GM23338 (cell line): ENCODE measurements at regions not wholly inside any gene's neighbourhood (a gene's known extent, or its start where the extent isn't known, plus 50 kb on each side); places are given as distances from the start of the nearest gene placed in this dataset.

Experiments used
- ATAC-seq: fragments of 200-7000 bp; cut with Tn5 transposase; 3 replicates; pipeline ENCODE4 v1.9.1; 2020
- DNase-seq: peaks from one replicate; pipeline ENCODE4 v3.0.0-alpha.2; 2015; ENCODE audit warnings: low spot score
- H2AFZ ChIP-seq: fragments of 200-600 bp; sonication (generic); 2 replicates; pipeline ENCODE4 v1.8.0; 2016; ENCODE audit warnings: antibody characterized with exemption, mild to moderate bottlenecking, moderate library complexity
- H3F3A ChIP-seq: fragments of 200-600 bp; sonication (generic); replicated peaks from 2 replicates; pipeline ENCODE4 v1.8.0; 2017; ENCODE audit warnings: antibody characterized with exemption, mixed run types, low read depth
- H3K27ac ChIP-seq: fragments of 200-600 bp; sonication (generic); 2 replicates; pipeline ENCODE4 v1.6.1; 2016; ENCODE audit warnings: low read depth
- H3K27me3 ChIP-seq: fragments of 200-600 bp; sonication (generic); 2 replicates; pipeline ENCODE4 v1.8.0; 2016; ENCODE audit warnings: mild to moderate bottlenecking, mixed run types, moderate library complexity; ENCODE audit not compliant: insufficient read depth
- H3K36me3 ChIP-seq: fragments of 200-600 bp; sonication (generic); 2 replicates; pipeline ENCODE4 v1.8.0; 2016; ENCODE audit warnings: mild to moderate bottlenecking; ENCODE audit not compliant: insufficient read depth
- H3K4me1 ChIP-seq: fragments of 200-600 bp; sonication (generic); 2 replicates; pipeline ENCODE4 v1.8.0; 2016; ENCODE audit warnings: mild to moderate bottlenecking, moderate library complexity; ENCODE audit not compliant: insufficient read depth
- H3K4me2 ChIP-seq: fragments of 200-600 bp; sonication (generic); 2 replicates; pipeline ENCODE4 v1.7.1; 2017; ENCODE audit warnings: mixed run types
- H3K4me3 ChIP-seq: fragments of 200-600 bp; sonication (generic); 2 replicates; pipeline ENCODE4 v1.6.1; 2016; ENCODE audit warnings: mixed run types
- H3K79me2 ChIP-seq: fragments of 200-600 bp; sonication (generic); replicated peaks from 2 replicates; pipeline ENCODE4 v1.8.0; 2017; ENCODE audit warnings: mild to moderate bottlenecking; ENCODE audit not compliant: insufficient read depth
- H3K9me2 ChIP-seq: fragments of 200-600 bp; sonication (generic); 2 replicates; pipeline ENCODE4 v1.8.0; 2017; ENCODE audit not compliant: insufficient read depth
- H4K20me1 ChIP-seq: fragments of 200-600 bp; sonication (generic); replicated peaks from 2 replicates; pipeline ENCODE4 v1.8.0; 2017; ENCODE audit warnings: mild to moderate bottlenecking; ENCODE audit not compliant: insufficient read depth
- H3K27ac Mint-ChIP-seq: 2 replicates; pipeline ENCODE4 v1.8.0; 2020; ENCODE audit warnings: inconsistent platforms, mild to moderate bottlenecking, moderate library complexity, mixed read lengths
- H3K27me3 Mint-ChIP-seq: 3 replicates; pipeline ENCODE4 v1.8.0; 2022; ENCODE audit warnings: low read depth, mild to moderate bottlenecking, moderate library complexity, mixed read lengths, inconsistent platforms; ENCODE audit not compliant: insufficient read depth, poor library complexity
- H3K36me3 Mint-ChIP-seq: 3 replicates; pipeline ENCODE4 v1.8.0; 2021; ENCODE audit warnings: low read depth, mild to moderate bottlenecking, inconsistent platforms, moderate library complexity, mixed read lengths
- H3K4me1 Mint-ChIP-seq: 3 replicates; pipeline ENCODE4 v1.8.0; 2020; ENCODE audit warnings: mild to moderate bottlenecking, inconsistent platforms, mixed read lengths
- H3K4me3 Mint-ChIP-seq: 3 replicates; pipeline ENCODE4 v1.8.0; 2021; ENCODE audit warnings: moderate library complexity, mild to moderate bottlenecking, inconsistent platforms, mixed read lengths
- H3K9me3 Mint-ChIP-seq: 3 replicates; pipeline ENCODE4 v1.8.0; 2020; ENCODE audit warnings: moderate library complexity, mild to moderate bottlenecking, inconsistent platforms, mixed read lengths
- CREB1 ChIP-seq: fragments of 250-450 bp; sonication (Bioruptor Pico); IDR thresholded peaks from 2 replicates; pipeline ENCODE4 v1.5.0; 2020; ENCODE audit warnings: low read depth, mild to moderate bottlenecking, moderate library complexity
- CTCF ChIP-seq, 2 experiments: fragments of 200-600 bp in 1 of 2; sonication (generic) in 1 of 2; conservative IDR thresholded peaks; 2 replicates each; pipeline versions ENCODE4 v1.5.1 to v1.6.1; 2016 to 2017; ENCODE audit warnings: antibody characterized with exemption in 2 of 2, low read depth in 2 of 2, mild to moderate bottlenecking in 2 of 2, moderate library complexity in 1 of 2
- ETS1 ChIP-seq: IDR thresholded peaks from 2 replicates; pipeline ENCODE4 v1.6.1; 2016; ENCODE audit warnings: antibody characterized with exemption
- EZH2 ChIP-seq: fragments of 200-600 bp; sonication (generic); IDR thresholded peaks from one replicate; pipeline ENCODE4 v1.8.0; 2017; ENCODE audit warnings: antibody characterized with exemption, mild to moderate bottlenecking, low read depth; ENCODE audit not compliant: unreplicated experiment
- JUNB ChIP-seq: IDR thresholded peaks from one replicate; pipeline ENCODE4 v1.6.1; 2016; ENCODE audit warnings: antibody characterized with exemption; ENCODE audit not compliant: unreplicated experiment
- NANOG ChIP-seq: IDR thresholded peaks from 2 replicates; pipeline ENCODE4 v1.6.1; 2016; ENCODE audit warnings: antibody characterized with exemption, borderline replicate concordance
- POLR2AphosphoS5 ChIP-seq: IDR thresholded peaks from 2 replicates; pipeline ENCODE4 v1.6.1; 2016; ENCODE audit warnings: antibody characterized with exemption, low read depth
- STAT1 ChIP-seq: IDR thresholded peaks from one replicate; pipeline ENCODE4 v1.6.1; 2016; ENCODE audit warnings: antibody characterized with exemption; ENCODE audit not compliant: unreplicated experiment
- ZNF114 ChIP-seq: fragments of 250-450 bp; sonication (Bioruptor Pico); IDR thresholded peaks from 2 replicates; pipeline ENCODE4 v1.5.0; 2020; ENCODE audit warnings: mild to moderate bottlenecking, moderate library complexity
- ZNF331 ChIP-seq: fragments of 250-450 bp; sonication (Bioruptor Pico); IDR thresholded peaks from 2 replicates; pipeline ENCODE4 v1.5.0; 2020; ENCODE audit warnings: low read depth, mild to moderate bottlenecking, moderate library complexity
- TF ChIP-seq, protein P1 (sequence below): IDR thresholded peaks from one replicate; pipeline ENCODE4 v1.6.1; 2018; ENCODE audit warnings: antibody characterized with exemption; ENCODE audit not compliant: unreplicated experiment
- TF ChIP-seq, protein P2 (sequence below): fragments of 250-450 bp; sonication (Bioruptor Pico); IDR thresholded peaks from 2 replicates; pipeline ENCODE4 v1.5.0; 2020; ENCODE audit warnings: mild to moderate bottlenecking, moderate library complexity

DNA sequence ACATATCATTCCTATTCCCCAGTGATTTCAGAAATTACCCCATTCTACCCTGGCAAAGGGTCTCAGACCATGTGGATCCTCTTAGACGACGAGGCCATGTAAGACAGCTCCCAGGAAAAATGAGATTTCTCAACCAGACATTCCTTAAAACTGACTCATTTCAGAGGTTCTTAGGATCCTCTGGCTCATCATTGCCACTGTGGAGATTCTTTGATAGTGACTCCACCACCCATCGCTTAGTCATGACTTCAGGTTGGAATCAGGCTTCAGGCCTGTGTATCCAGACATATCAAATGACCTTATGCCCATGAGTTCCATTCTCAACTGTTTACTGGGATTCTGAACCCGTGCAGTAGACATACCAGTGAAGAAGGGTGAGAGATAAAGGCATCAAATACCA is 245.6 kb upstream of the TCF4 start:
- Mint-ChIP-seq H3K4me3 (no peak overlapping the region), H3K9me3 (no peaks in the 10 kb centered on the region), H3K36me3 (no peaks in the 10 kb centered on the region), H3K4me1 (peaks cover 9% of the 10 kb centered on the region; the same call in 2 of the 3 replicates), H3K27ac (no peak overlapping the region), H3K27me3 (no peaks in the 10 kb centered on the region)
- DNase-seq: no peak
- no peaks in the 10 kb centered on the region for H4K20me1 ChIP-seq
- H3K4me2 ChIP-seq: no peak overlapping the region
- no peaks in the 10 kb centered on the region for H3K4me1 ChIP-seq
- H3K79me2 ChIP-seq: no peaks in the 10 kb centered on the region
- no peak for TF ChIP-seq CTCF (conservative IDR thresholded peaks at IDR 0.05; ENCODE audit: low read depth in 2 of 2)
- no peak for TF ChIP-seq POLR2AphosphoS5
- TF ChIP-seq ZNF331 (CRISPR knock-in tag): no peak
- no peak for TF ChIP-seq CREB1
- TF ChIP-seq NANOG: no peak
- no peak for TF ChIP-seq JUNB
- TF ChIP-seq ETS1: no peak
- no peak for TF ChIP-seq EZH2
- TF ChIP-seq, protein P1, sequence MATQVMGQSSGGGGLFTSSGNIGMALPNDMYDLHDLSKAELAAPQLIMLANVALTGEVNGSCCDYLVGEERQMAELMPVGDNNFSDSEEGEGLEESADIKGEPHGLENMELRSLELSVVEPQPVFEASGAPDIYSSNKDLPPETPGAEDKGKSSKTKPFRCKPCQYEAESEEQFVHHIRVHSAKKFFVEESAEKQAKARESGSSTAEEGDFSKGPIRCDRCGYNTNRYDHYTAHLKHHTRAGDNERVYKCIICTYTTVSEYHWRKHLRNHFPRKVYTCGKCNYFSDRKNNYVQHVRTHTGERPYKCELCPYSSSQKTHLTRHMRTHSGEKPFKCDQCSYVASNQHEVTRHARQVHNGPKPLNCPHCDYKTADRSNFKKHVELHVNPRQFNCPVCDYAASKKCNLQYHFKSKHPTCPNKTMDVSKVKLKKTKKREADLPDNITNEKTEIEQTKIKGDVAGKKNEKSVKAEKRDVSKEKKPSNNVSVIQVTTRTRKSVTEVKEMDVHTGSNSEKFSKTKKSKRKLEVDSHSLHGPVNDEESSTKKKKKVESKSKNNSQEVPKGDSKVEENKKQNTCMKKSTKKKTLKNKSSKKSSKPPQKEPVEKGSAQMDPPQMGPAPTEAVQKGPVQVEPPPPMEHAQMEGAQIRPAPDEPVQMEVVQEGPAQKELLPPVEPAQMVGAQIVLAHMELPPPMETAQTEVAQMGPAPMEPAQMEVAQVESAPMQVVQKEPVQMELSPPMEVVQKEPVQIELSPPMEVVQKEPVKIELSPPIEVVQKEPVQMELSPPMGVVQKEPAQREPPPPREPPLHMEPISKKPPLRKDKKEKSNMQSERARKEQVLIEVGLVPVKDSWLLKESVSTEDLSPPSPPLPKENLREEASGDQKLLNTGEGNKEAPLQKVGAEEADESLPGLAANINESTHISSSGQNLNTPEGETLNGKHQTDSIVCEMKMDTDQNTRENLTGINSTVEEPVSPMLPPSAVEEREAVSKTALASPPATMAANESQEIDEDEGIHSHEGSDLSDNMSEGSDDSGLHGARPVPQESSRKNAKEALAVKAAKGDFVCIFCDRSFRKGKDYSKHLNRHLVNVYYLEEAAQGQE: no peak
- no peak for TF ChIP-seq ZNF114 (CRISPR knock-in tag)
- TF ChIP-seq, protein P2, sequence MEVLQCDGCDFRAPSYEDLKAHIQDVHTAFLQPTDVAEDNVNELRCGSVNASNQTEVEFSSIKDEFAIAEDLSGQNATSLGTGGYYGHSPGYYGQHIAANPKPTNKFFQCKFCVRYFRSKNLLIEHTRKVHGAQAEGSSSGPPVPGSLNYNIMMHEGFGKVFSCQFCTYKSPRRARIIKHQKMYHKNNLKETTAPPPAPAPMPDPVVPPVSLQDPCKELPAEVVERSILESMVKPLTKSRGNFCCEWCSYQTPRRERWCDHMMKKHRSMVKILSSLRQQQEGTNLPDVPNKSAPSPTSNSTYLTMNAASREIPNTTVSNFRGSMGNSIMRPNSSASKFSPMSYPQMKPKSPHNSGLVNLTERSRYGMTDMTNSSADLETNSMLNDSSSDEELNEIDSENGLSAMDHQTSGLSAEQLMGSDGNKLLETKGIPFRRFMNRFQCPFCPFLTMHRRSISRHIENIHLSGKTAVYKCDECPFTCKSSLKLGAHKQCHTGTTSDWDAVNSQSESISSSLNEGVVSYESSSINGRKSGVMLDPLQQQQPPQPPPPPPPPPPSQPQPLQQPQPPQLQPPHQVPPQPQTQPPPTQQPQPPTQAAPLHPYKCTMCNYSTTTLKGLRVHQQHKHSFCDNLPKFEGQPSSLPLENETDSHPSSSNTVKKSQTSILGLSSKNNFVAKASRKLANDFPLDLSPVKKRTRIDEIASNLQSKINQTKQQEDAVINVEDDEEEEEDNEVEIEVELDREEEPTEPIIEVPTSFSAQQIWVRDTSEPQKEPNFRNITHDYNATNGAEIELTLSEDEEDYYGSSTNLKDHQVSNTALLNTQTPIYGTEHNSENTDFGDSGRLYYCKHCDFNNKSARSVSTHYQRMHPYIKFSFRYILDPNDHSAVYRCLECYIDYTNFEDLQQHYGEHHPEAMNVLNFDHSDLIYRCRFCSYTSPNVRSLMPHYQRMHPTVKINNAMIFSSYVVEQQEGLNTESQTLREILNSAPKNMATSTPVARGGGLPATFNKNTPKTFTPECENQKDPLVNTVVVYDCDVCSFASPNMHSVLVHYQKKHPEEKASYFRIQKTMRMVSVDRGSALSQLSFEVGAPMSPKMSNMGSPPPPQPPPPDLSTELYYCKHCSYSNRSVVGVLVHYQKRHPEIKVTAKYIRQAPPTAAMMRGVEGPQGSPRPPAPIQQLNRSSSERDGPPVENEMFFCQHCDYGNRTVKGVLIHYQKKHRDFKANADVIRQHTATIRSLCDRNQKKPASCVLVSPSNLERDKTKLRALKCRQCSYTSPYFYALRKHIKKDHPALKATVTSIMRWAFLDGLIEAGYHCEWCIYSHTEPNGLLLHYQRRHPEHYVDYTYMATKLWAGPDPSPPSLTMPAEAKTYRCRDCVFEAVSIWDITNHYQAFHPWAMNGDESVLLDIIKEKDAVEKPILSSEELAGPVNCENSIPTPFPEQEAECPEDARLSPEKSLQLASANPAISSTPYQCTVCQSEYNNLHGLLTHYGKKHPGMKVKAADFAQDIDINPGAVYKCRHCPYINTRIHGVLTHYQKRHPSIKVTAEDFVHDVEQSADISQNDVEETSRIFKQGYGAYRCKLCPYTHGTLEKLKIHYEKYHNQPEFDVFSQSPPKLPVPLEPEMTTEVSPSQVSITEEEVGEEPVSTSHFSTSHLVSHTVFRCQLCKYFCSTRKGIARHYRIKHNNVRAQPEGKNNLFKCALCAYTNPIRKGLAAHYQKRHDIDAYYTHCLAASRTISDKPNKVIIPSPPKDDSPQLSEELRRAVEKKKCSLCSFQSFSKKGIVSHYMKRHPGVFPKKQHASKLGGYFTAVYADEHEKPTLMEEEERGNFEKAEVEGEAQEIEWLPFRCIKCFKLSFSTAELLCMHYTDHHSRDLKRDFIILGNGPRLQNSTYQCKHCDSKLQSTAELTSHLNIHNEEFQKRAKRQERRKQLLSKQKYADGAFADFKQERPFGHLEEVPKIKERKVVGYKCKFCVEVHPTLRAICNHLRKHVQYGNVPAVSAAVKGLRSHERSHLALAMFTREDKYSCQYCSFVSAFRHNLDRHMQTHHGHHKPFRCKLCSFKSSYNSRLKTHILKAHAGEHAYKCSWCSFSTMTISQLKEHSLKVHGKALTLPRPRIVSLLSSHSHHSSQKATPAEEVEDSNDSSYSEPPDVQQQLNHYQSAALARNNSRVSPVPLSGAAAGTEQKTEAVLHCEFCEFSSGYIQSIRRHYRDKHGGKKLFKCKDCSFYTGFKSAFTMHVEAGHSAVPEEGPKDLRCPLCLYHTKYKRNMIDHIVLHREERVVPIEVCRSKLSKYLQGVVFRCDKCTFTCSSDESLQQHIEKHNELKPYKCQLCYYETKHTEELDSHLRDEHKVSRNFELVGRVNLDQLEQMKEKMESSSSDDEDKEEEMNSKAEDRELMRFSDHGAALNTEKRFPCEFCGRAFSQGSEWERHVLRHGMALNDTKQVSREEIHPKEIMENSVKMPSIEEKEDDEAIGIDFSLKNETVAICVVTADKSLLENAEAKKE (CRISPR knock-in tag): no peak
- TF ChIP-seq STAT1: no peak
- ATAC-seq: no peak
- H3K27me3 ChIP-seq: no peaks in the 10 kb centered on the region
- H3K9me2 ChIP-seq: peaks cover 7% of the 10 kb centered on the region; the same call in 1 of the 2 replicates
- H3K4me3 ChIP-seq: no peak overlapping the region
- H3K36me3 ChIP-seq: no peaks in the 10 kb centered on the region
- no peak overlapping the region for H2AFZ ChIP-seq
- no peaks in the 10 kb centered on the region for H3F3A ChIP-seq
- no peak overlapping the region for H3K27ac ChIP-seq
